Glutamatergic neuron (in vitro differentiated cells): ENCODE measurements at regions not wholly inside any gene's neighbourhood (a gene's known extent, or its start where the extent isn't known, plus 50 kb on each side); places are given as distances from the start of the nearest gene placed in this dataset.
A peak's percentile ranks its signal among the peaks of the same experiment; 100 is the strongest.
"Not testable (repeated sequence)": the region's sequence is repeated elsewhere in the genome, so short reads cannot be mapped to it uniquely, and the experiment has no call there.

Experiments used
- DNase-seq: peaks from one replicate; pipeline ENCODE4 v3.0.0; 2022
- H3K27ac Mint-ChIP-seq: one replicate; pipeline ENCODE4 v1.8.0; 2020; ENCODE audit warnings: mild to moderate bottlenecking, mixed read lengths, inconsistent platforms; ENCODE audit not compliant: unreplicated experiment
- H3K27me3 Mint-ChIP-seq: one replicate; pipeline ENCODE4 v1.8.0; 2020; ENCODE audit warnings: mild to moderate bottlenecking, moderate library complexity, mixed read lengths, inconsistent platforms; ENCODE audit not compliant: unreplicated experiment
- H3K36me3 Mint-ChIP-seq: one replicate; pipeline ENCODE4 v1.8.0; 2020; ENCODE audit warnings: mild to moderate bottlenecking, mixed read lengths, inconsistent platforms; ENCODE audit not compliant: unreplicated experiment
- H3K4me1 Mint-ChIP-seq: one replicate; pipeline ENCODE4 v1.8.0; 2020; ENCODE audit warnings: mild to moderate bottlenecking, low read depth, mixed read lengths, inconsistent platforms; ENCODE audit not compliant: unreplicated experiment
- H3K4me3 Mint-ChIP-seq: one replicate; pipeline ENCODE4 v1.8.0; 2020; ENCODE audit warnings: mild to moderate bottlenecking, mixed read lengths, inconsistent platforms; ENCODE audit not compliant: unreplicated experiment
- H3K9me3 Mint-ChIP-seq: one replicate; pipeline ENCODE4 v1.8.0; 2020; ENCODE audit warnings: mild to moderate bottlenecking, moderate library complexity, mixed read lengths, inconsistent platforms; ENCODE audit not compliant: unreplicated experiment
- TF ChIP-seq, protein P1 (sequence below): fragments of 200-600 bp; sonication (generic); IDR thresholded peaks from one replicate; pipeline ENCODE4 v1.5.0; 2021; ENCODE audit not compliant: partially characterized antibody, unreplicated experiment

DNA sequence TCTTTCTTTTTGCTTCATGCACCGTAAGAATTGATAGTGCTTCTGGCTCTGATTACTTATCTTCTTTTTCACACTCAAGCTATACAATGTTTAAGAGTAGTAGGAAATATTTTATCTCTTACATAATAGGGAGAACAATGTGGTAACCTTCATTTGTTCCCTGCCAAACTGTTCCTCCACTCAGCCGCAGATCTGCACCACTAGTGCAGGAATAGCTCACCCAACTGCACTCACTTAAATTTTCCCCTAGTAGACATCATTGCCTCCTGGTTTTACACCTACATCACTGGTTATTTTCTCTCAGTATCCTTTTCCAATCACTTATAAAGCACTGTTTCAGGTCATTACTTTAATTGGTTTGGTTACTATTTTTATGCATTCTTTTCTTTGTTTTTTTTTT is 283.5 kb upstream of the ZNF804A start:
- H3K36me3 Mint-ChIP-seq, result no peaks in the 10 kb centered on the region
- TF ChIP-seq, protein P1, sequence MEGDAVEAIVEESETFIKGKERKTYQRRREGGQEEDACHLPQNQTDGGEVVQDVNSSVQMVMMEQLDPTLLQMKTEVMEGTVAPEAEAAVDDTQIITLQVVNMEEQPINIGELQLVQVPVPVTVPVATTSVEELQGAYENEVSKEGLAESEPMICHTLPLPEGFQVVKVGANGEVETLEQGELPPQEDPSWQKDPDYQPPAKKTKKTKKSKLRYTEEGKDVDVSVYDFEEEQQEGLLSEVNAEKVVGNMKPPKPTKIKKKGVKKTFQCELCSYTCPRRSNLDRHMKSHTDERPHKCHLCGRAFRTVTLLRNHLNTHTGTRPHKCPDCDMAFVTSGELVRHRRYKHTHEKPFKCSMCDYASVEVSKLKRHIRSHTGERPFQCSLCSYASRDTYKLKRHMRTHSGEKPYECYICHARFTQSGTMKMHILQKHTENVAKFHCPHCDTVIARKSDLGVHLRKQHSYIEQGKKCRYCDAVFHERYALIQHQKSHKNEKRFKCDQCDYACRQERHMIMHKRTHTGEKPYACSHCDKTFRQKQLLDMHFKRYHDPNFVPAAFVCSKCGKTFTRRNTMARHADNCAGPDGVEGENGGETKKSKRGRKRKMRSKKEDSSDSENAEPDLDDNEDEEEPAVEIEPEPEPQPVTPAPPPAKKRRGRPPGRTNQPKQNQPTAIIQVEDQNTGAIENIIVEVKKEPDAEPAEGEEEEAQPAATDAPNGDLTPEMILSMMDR, result no peak

GRCh38 chr2:184316921-184317320 is 281.4 kb upstream of the ZNF804A start:
- Mint-ChIP-seq H3K4me3 (no peak overlapping the region), H3K27me3 (no peaks in the 10 kb centered on the region)
- no peak for DNase-seq

More for the DNA sequence above, 283.5 kb upstream of the ZNF804A start:
- DNase-seq, result no peak
- no peaks in the 10 kb centered on the region for H3K9me3 Mint-ChIP-seq
- H3K4me3 Mint-ChIP-seq, result no peak overlapping the region
- no peak overlapping the region for H3K27ac Mint-ChIP-seq
- peaks cover 3% of the 10 kb centered on the region for H3K4me1 Mint-ChIP-seq
- no peaks in the 10 kb centered on the region for H3K27me3 Mint-ChIP-seq

GRCh38 chr2:184322615-184323014 is 275.7 kb upstream of the ZNF804A start:
- Mint-ChIP-seq H3K4me1 (no peaks in the 10 kb centered on the region), H3K27me3 (no peaks in the 10 kb centered on the region), H3K9me3 (peaks cover 1% of the 10 kb centered on the region), H3K4me3 (no peak overlapping the region), H3K36me3 (no peaks in the 10 kb centered on the region), H3K27ac (no peak overlapping the region)
- DNase-seq, result no peak
- TF ChIP-seq, protein P1, result no peak

More at GRCh38 chr2:184316921-184317320, 281.4 kb upstream of the ZNF804A start:
- Mint-ChIP-seq H3K36me3 (no peaks in the 10 kb centered on the region), H3K4me1 (peaks cover 3% of the 10 kb centered on the region), H3K27ac (no peak overlapping the region), H3K9me3 (peaks cover 1% of the 10 kb centered on the region)
- TF ChIP-seq, protein P1, result no peak

- peaks cover 2% of the 10 kb centered on the region for H3K27me3 Mint-ChIP-seq
- no peak overlapping the region for H3K27ac Mint-ChIP-seq
- DNase-seq, result no peak
- H3K4me1 Mint-ChIP-seq, result no peaks in the 10 kb centered on the region
- TF ChIP-seq, protein P1, result no peak
- no peak overlapping the region for H3K4me3 Mint-ChIP-seq
- no peaks in the 10 kb centered on the region for H3K36me3 Mint-ChIP-seq
- H3K9me3 Mint-ChIP-seq, result peaks cover 1% of the 10 kb centered on the region
These were observed 272.3 kb upstream of the ZNF804A start for GRCh38 chr2:184326066-184326465.

DNA sequence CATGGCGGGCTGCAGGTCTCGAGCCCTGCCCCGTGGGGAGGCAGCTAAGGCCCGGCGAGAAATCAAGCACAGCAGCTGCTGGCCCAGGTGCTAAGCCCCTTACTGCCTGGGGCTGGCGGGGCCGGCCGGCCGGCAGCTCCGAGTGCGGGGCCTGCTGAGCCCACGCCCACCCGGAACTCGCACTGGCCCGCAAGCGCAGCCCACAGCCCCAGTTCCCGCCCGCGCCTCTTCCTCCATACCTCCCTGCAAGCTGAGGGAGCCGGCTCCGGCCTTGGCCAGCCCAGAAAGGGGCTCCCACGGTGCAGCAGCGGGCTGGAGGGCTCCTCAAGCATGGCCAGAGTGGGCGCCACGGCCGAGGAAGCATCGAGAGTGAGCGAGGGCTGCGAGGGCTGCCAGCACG is 270.5 kb upstream of the ZNF804A start:
- peak; percentile 8 for DNase-seq

GRCh38 chr2:184330561-184330960 is 267.8 kb upstream of the ZNF804A start:
- not testable (repeated sequence) for H3K27me3 Mint-ChIP-seq, H3K9me3 Mint-ChIP-seq, H3K36me3 Mint-ChIP-seq, H3K4me3 Mint-ChIP-seq, H3K4me1 Mint-ChIP-seq, DNase-seq, H3K27ac Mint-ChIP-seq

More for the DNA sequence above, 270.5 kb upstream of the ZNF804A start:
- not testable (repeated sequence) for H3K4me3 Mint-ChIP-seq, H3K36me3 Mint-ChIP-seq, H3K27me3 Mint-ChIP-seq, H3K4me1 Mint-ChIP-seq, H3K27ac Mint-ChIP-seq, H3K9me3 Mint-ChIP-seq
